Central memory CD8-positive, alpha-beta T cell (primary cell): ENCODE measurements at regions not wholly inside any gene's neighbourhood (a gene's known extent, or its start where the extent isn't known, plus 50 kb on each side); places are given as distances from the start of the nearest gene placed in this dataset.
"Not testable (repeated sequence)": the region's sequence is repeated elsewhere in the genome, so short reads cannot be mapped to it uniquely, and the experiment has no call there.

Experiments
- ATAC-seq: fragments of 150-1000 bp; cut with Tn5 transposase; replicated peaks from 2 replicates; pipeline ENCODE4 v1.10.0; 2022; ENCODE audit warnings: mild to moderate bottlenecking, moderate FRiP score, moderate number of reproducible peaks; ENCODE audit not compliant: poor library complexity, severe bottlenecking; ENCODE audit errors: extremely low read depth
- DNase-seq, 2 donors: peaks; one replicate each; pipeline ENCODE4 v3.0.0; 2021; ENCODE audit warnings: low spot score in 2 of 2
- H3K27ac Mint-ChIP-seq: one replicate; pipeline ENCODE4 v1.8.0; 2022; ENCODE audit warnings: low read depth, mild to moderate bottlenecking, moderate library complexity, mixed read lengths
- H3K27me3 Mint-ChIP-seq: one replicate; pipeline ENCODE4 v1.8.0; 2022; ENCODE audit warnings: mixed read lengths
- H3K36me3 Mint-ChIP-seq: one replicate; pipeline ENCODE4 v1.8.0; 2022; ENCODE audit warnings: mild to moderate bottlenecking, moderate library complexity, mixed read lengths; ENCODE audit not compliant: insufficient read depth
- H3K4me1 Mint-ChIP-seq: one replicate; pipeline ENCODE4 v1.8.0; 2022; ENCODE audit warnings: mixed read lengths
- H3K4me3 Mint-ChIP-seq: one replicate; pipeline ENCODE4 v1.8.0; 2022; ENCODE audit warnings: mild to moderate bottlenecking, moderate library complexity, mixed read lengths
- H3K9me3 Mint-ChIP-seq: one replicate; pipeline ENCODE4 v1.8.0; 2022; ENCODE audit warnings: mixed read lengths

- DNase-seq, H3K27me3 Mint-ChIP-seq, ATAC-seq, H3K4me3 Mint-ChIP-seq, H3K4me1 Mint-ChIP-seq, H3K9me3 Mint-ChIP-seq, H3K27ac Mint-ChIP-seq, H3K36me3 Mint-ChIP-seq: not testable (repeated sequence)
These were observed 363.9 kb upstream of the NPAP1 start for GRCh38 chr15:24311692-24312091.

GRCh38 chr15:24316326-24316725, 359.2 kb upstream of the NPAP1 start:
- not testable (repeated sequence) for H3K27me3 Mint-ChIP-seq, H3K27ac Mint-ChIP-seq, H3K4me3 Mint-ChIP-seq, H3K4me1 Mint-ChIP-seq, H3K36me3 Mint-ChIP-seq, DNase-seq, H3K9me3 Mint-ChIP-seq, ATAC-seq

GRCh38 chr15:24318981-24319380, 356.6 kb upstream of the NPAP1 start:
- Mint-ChIP-seq H3K9me3 (peaks cover 5% of the 10 kb centered on the region), H3K36me3 (no peaks in the 10 kb centered on the region), H3K4me1 (no peaks in the 10 kb centered on the region), H3K27me3 (no peaks in the 10 kb centered on the region), H3K4me3 (no peak overlapping the region), H3K27ac (no peak overlapping the region)
- no peak for ATAC-seq
- no peak for DNase-seq

- H3K9me3 Mint-ChIP-seq, H3K4me1 Mint-ChIP-seq, H3K36me3 Mint-ChIP-seq, DNase-seq, H3K4me3 Mint-ChIP-seq, H3K27me3 Mint-ChIP-seq, ATAC-seq, H3K27ac Mint-ChIP-seq: not testable (repeated sequence)
These were observed 351.5 kb upstream of the NPAP1 start for GRCh38 chr15:24324096-24324495.

- not testable (repeated sequence) for DNase-seq, H3K9me3 Mint-ChIP-seq, H3K4me3 Mint-ChIP-seq, H3K27me3 Mint-ChIP-seq, H3K36me3 Mint-ChIP-seq, H3K27ac Mint-ChIP-seq, H3K4me1 Mint-ChIP-seq, ATAC-seq
These were observed 349.1 kb upstream of the NPAP1 start for GRCh38 chr15:24326513-24326912.

- not testable (repeated sequence) for H3K4me1 Mint-ChIP-seq, H3K4me3 Mint-ChIP-seq, ATAC-seq, H3K9me3 Mint-ChIP-seq, H3K27me3 Mint-ChIP-seq, H3K27ac Mint-ChIP-seq, H3K36me3 Mint-ChIP-seq, DNase-seq
These were observed 343.6 kb upstream of the NPAP1 start for GRCh38 chr15:24331964-24332363.

- H3K4me3 Mint-ChIP-seq, H3K27me3 Mint-ChIP-seq, H3K27ac Mint-ChIP-seq, DNase-seq, H3K9me3 Mint-ChIP-seq, H3K4me1 Mint-ChIP-seq, ATAC-seq, H3K36me3 Mint-ChIP-seq: not testable (repeated sequence)
These were observed 333.7 kb upstream of the NPAP1 start for GRCh38 chr15:24341876-24342275.

- H3K27ac Mint-ChIP-seq, ATAC-seq, H3K27me3 Mint-ChIP-seq, H3K4me1 Mint-ChIP-seq, H3K9me3 Mint-ChIP-seq, H3K36me3 Mint-ChIP-seq, DNase-seq, H3K4me3 Mint-ChIP-seq: not testable (repeated sequence)
These were observed 322.8 kb upstream of the NPAP1 start for GRCh38 chr15:24352777-24353176.

GRCh38 chr15:24381103-24381502, 294.5 kb upstream of the NPAP1 start:
- H3K4me1 Mint-ChIP-seq, H3K27ac Mint-ChIP-seq, ATAC-seq, H3K36me3 Mint-ChIP-seq, H3K4me3 Mint-ChIP-seq, H3K27me3 Mint-ChIP-seq, DNase-seq: not testable (repeated sequence)
- peaks cover 13% of the 10 kb centered on the region for H3K9me3 Mint-ChIP-seq

- DNase-seq, H3K36me3 Mint-ChIP-seq, H3K27me3 Mint-ChIP-seq, ATAC-seq, H3K27ac Mint-ChIP-seq, H3K4me1 Mint-ChIP-seq, H3K9me3 Mint-ChIP-seq, H3K4me3 Mint-ChIP-seq: not testable (repeated sequence)
These were observed 290.3 kb upstream of the NPAP1 start for GRCh38 chr15:24385258-24385657.

- DNase-seq (no peak), ATAC-seq (no peak)
- H3K36me3 Mint-ChIP-seq, result no peaks in the 10 kb centered on the region
- peaks cover 5% of the 10 kb centered on the region for H3K9me3 Mint-ChIP-seq
- H3K4me1 Mint-ChIP-seq, result no peaks in the 10 kb centered on the region
- no peak overlapping the region for H3K27ac Mint-ChIP-seq
- no peak overlapping the region for H3K4me3 Mint-ChIP-seq
- no peaks in the 10 kb centered on the region for H3K27me3 Mint-ChIP-seq
These were observed 281.3 kb upstream of the NPAP1 start for GRCh38 chr15:24394303-24394702.

- not testable (repeated sequence) for H3K27ac Mint-ChIP-seq, DNase-seq, H3K4me3 Mint-ChIP-seq, H3K27me3 Mint-ChIP-seq, H3K4me1 Mint-ChIP-seq, H3K36me3 Mint-ChIP-seq, ATAC-seq
- peaks cover 19% of the 10 kb centered on the region for H3K9me3 Mint-ChIP-seq
These were observed 262.9 kb upstream of the NPAP1 start for GRCh38 chr15:24412649-24413048.

- not testable (repeated sequence) for H3K27ac Mint-ChIP-seq, H3K36me3 Mint-ChIP-seq, H3K4me3 Mint-ChIP-seq, ATAC-seq, H3K27me3 Mint-ChIP-seq, H3K4me1 Mint-ChIP-seq, H3K9me3 Mint-ChIP-seq, DNase-seq
These were observed 249.1 kb upstream of the NPAP1 start for GRCh38 chr15:24426286-24427054.
